Stimulated activated effector memory CD8-positive, alpha-beta T cell treated with anti-CD3 and anti-CD28 coated beads, Interleukin-12 subunit alpha, Interleukin-12 subunit beta, amount 100 ng/mL, for 72 hours (primary cell): ENCODE measurements at regions not wholly inside any gene's neighbourhood (a gene's known extent, or its start where the extent isn't known, plus 50 kb on each side); places are given as distances from the start of the nearest gene placed in this dataset.
"Not testable (repeated sequence)": the region's sequence is repeated elsewhere in the genome, so short reads cannot be mapped to it uniquely, and the experiment has no call there.

Source experiments
- ATAC-seq: fragments of 150-1000 bp; cut with Tn5 transposase; 2 replicates; pipeline ENCODE4 v1.10.0; 2021
- DNase-seq, 2 donors: peaks; one replicate each; pipeline ENCODE4 v3.0.0; 2021 to 2022; ENCODE audit warnings: low spot score in 2 of 2
- H3K27ac Mint-ChIP-seq: one replicate; pipeline ENCODE4 v1.8.0; 2022; ENCODE audit warnings: mild to moderate bottlenecking, mixed read lengths
- H3K36me3 Mint-ChIP-seq: one replicate; pipeline ENCODE4 v1.8.0; 2022; ENCODE audit warnings: mild to moderate bottlenecking, mixed read lengths
- H3K4me1 Mint-ChIP-seq: one replicate; pipeline ENCODE4 v1.8.0; 2022; ENCODE audit warnings: mixed read lengths
- H3K4me3 Mint-ChIP-seq: one replicate; pipeline ENCODE4 v1.8.0; 2022; ENCODE audit warnings: mild to moderate bottlenecking, mixed read lengths
- H3K9me3 Mint-ChIP-seq: one replicate; pipeline ENCODE4 v1.8.0; 2022; ENCODE audit warnings: mixed read lengths

DNA sequence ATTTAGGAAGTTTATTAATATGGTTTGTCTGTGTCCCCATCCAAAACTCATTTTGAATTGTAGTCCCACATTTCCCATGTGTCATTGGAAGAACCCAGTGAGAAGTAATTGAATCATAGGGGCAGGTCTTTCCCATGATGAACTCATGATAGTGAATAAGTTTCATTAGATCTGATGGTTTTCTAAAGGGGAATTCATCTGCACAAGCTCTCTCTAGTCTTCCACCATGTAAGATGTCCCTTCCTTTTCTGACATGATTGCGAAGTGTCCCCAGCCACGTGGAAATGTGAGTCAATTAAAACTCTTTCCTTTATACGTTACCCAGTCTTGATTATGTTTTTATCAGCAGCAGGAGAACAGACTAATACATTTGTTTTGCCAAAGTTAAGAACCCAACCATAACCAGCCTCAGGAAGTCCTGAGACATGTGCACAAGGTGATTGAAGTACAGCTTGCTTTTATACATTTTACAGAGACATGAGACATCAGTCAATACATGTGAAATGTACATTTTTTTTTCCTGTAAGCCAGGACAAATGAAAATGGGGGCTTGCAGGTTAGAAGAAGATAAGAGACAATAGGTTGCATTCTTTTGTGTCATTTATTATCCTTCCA is 1136.7 kb downstream of the TMEM121 start:
- no peak overlapping the region for H3K4me3 Mint-ChIP-seq
- H3K27ac Mint-ChIP-seq = no peak overlapping the region
- no peaks in the 10 kb centered on the region for H3K36me3 Mint-ChIP-seq
- DNase-seq = no peak
- peak; percentile 58 for ATAC-seq
- peaks cover 15% of the 10 kb centered on the region for H3K4me1 Mint-ChIP-seq
- H3K9me3 Mint-ChIP-seq = no peaks in the 10 kb centered on the region

DNA sequence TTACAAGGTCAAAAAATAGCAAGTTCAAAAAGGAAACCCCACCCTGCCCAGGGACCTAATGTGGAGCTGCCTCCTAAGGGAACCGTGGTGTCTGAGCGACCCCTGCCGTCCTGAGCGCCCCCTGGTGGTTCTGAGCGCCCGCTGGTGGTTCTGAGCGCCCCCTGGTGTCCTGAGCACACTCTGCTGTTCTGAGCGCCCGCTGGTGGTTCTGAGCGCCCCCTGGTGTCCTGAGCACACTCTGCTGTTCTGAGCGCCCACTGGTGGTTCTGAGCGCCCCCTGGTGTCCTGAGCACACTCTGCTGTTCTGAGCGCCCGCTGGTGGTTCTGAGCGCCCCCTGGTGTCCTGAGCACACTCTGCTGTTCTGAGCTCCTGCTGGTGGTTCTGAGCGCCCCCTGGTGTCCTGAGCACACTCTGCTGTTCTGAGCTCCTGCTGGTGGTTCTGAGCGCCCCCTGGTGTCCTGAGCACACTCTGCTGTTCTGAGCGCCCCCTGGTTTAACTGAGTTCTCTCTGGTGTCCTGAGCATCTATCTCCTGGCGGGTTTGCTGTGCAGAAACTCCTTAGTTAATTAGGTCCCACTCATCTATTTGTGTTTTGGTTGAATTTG is 1137.5 kb downstream of the TMEM121 start:
- not testable (repeated sequence) for H3K4me3 Mint-ChIP-seq, H3K27ac Mint-ChIP-seq, H3K9me3 Mint-ChIP-seq, H3K36me3 Mint-ChIP-seq
- peaks cover 13% of the 10 kb centered on the region for H3K4me1 Mint-ChIP-seq
- ATAC-seq = peak; percentile 73
- peak; percentile 87 to 98 for DNase-seq

DNA sequence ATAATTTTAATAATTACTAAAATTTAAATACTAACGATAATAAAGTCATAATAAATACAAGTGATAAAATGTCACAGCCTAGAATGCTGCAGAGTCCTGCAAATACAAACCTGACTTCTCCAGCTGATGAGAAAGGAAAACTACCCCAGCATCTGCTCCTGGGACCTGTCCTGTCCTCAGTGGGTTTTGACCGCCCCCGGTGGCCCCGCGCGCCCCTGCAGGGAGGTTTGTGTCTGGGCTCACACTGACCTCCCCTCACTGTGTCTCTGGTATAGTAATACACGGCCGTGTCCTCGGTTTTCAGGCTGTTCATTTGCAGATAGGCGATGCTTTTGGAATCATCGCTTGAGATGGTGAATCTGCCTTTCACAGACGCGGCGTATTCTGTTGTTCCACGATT is 1139.4 kb downstream of the TMEM121 start:
- Mint-ChIP-seq H3K9me3 (no peaks in the 10 kb centered on the region), H3K27ac (no peak overlapping the region), H3K4me3 (no peak overlapping the region), H3K4me1 (peaks cover 13% of the 10 kb centered on the region), H3K36me3 (no peaks in the 10 kb centered on the region)
- DNase-seq (no peak), ATAC-seq (no peak)

DNA sequence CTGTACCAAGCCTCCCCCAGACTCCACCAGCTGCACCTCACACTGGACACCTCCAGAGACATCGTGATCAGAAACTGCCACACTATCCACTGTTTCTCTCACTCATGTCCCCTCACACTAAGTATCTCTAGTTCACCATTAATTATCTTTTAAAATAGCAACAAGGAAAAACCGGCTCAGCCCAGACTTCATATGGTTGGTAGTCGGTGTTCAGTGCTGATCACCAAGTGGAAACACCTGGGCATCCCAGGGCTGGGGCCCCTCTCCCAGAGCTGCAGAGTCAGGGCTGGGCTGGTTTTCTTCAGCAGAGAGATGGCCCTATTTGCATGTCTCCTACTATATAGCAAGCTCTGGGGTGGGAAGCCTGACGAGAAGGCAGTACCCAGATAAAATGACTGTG is 1140.0 kb downstream of the TMEM121 start:
- Mint-ChIP-seq H3K36me3 (no peaks in the 10 kb centered on the region), H3K4me1 (peaks cover 12% of the 10 kb centered on the region), H3K9me3 (no peaks in the 10 kb centered on the region), H3K27ac (no peak overlapping the region), H3K4me3 (no peak overlapping the region)
- ATAC-seq (no peak), DNase-seq (no peak)

DNA sequence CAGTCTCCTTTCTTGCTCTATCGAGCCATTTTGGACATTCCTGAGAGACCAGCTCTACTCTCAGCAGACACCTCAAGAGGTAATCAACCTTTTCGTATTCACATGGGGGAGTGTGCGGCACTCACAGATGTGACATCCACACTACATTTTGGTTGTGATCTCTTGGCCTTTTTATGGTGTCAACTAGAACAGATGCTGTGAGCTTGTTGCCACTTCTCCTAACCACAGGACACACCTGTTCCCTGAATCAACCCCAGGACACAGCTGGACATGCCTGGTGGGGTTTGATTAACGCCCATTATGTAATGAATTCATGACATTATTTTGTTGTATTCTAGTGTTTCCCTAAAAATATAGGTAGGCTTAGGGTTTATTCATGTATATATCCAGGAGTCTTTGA is 1143.6 kb downstream of the TMEM121 start:
- H3K4me1 Mint-ChIP-seq = no peaks in the 10 kb centered on the region
- no peaks in the 10 kb centered on the region for H3K9me3 Mint-ChIP-seq
- no peak overlapping the region for H3K27ac Mint-ChIP-seq
- DNase-seq (no peak), ATAC-seq (no peak)
- H3K4me3 Mint-ChIP-seq = no peak overlapping the region
- no peaks in the 10 kb centered on the region for H3K36me3 Mint-ChIP-seq

DNA sequence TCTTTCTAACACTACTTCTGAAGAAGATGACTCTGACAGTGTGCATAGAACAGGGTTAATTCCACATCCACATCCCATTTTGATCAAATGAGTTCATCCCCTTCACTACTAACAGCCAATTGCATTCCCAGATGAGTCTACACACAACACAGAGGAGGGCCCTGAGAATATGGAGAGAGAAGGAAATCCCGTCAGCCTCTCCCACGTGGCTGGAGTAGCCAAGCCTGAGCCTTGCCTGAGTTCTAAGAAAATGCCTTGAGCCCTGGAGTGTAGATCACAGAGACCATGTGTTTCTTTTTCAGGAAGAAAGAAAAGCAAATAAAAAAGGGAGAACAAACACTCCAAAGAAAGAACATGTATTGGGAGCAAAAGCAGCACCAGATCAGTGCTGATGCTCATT is 1147.7 kb downstream of the TMEM121 start:
- H3K4me1 Mint-ChIP-seq, H3K9me3 Mint-ChIP-seq, H3K27ac Mint-ChIP-seq, H3K36me3 Mint-ChIP-seq, ATAC-seq, H3K4me3 Mint-ChIP-seq, DNase-seq: not testable (repeated sequence)

DNA sequence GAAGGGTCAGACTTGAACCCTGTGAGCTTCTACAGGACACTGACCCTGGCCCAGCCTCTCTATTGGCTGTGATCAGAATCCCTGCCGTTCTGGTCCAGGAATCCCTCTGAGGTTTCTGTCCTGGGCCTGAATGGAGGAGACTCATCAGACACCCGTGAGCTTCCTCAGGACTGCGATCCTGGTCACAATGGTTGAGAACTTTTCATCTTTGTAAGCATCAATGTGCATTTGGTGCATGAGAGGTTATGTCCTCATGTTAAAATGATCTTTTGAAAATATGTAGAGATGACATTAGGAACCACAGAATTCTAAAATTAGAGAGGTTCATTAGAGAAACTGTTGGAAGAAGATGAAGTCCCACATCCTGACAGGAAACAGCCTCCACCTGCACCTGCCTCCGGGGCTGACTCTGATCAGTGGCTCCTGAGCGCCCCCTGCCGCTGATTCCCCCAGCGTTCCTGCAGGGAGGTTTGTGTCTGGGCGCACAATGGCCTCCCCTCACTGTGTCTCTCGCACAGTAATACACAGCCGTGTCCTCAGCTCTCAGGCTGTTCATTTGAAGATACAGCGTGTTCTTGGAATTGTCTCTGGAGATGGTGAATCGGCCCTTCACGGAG is 1148.2 kb downstream of the TMEM121 start:
- not testable (repeated sequence) for ATAC-seq, H3K4me1 Mint-ChIP-seq, H3K4me3 Mint-ChIP-seq, H3K9me3 Mint-ChIP-seq, H3K27ac Mint-ChIP-seq, H3K36me3 Mint-ChIP-seq
- peak; percentile 52 to 80 for DNase-seq

DNA sequence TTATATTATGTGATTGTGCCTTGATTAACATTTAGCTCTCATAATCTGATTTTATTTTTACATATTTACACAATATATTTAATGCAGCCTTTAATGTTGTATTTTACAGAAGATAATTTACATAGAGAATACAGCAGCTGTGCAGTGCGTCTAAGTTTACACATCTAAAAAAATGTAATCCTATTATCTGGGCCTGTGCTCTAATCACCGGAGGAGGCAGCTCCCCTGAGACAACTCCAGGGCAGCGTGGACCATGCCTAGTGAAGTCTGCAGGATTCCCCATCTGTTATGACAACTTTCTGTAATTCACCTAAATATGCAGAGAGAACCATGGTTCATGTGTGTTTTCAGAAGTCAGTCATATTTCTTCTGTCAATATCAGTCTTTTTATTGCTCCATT is 1149.3 kb downstream of the TMEM121 start:
- H3K9me3 Mint-ChIP-seq, H3K36me3 Mint-ChIP-seq, H3K4me1 Mint-ChIP-seq, H3K4me3 Mint-ChIP-seq, H3K27ac Mint-ChIP-seq, ATAC-seq, DNase-seq: not testable (repeated sequence)

DNA sequence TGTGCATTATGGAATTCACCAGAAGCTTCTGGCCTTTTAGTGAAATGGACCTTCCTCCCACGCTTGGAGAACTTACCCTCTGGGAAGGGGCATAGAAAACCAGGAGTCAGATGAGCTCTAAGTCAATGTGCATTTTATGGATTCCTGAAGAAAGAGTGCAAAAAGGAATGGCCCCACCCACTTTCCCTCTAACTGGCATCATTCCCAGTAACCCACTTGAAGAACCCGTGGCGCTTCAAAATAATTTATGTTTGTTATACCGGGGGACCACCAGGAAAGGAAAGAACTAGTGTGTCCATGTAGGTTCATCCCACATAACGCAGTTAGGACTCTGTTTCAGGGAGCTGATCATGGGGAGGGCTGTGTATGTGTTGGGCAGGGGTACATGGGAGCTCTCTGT is 1153.4 kb downstream of the TMEM121 start:
- Mint-ChIP-seq H3K27ac (no peak overlapping the region), H3K36me3 (no peaks in the 10 kb centered on the region), H3K9me3 (no peaks in the 10 kb centered on the region), H3K4me3 (no peak overlapping the region), H3K4me1 (no peaks in the 10 kb centered on the region)
- no peak for DNase-seq
- no peak for ATAC-seq

DNA sequence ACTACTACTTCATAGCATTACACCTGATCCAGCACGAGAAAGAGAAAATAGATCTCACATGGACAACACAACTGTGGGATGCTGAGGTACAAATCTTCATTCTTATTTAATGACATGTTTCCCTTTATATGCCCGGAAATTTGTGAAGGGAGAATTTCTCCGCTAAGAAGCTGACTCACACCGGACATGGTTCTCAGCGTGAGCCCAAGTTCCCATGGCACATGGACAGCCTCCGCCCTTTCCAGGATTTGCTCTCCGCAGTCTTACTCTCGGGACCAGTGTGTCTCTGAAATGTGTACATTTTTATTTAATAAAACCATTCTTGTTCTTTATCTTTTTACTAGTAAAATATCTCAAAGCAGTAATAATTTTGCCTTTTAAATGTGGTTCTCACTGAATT is 1154.8 kb downstream of the TMEM121 start:
- DNase-seq (no peak), ATAC-seq (no peak)
- Mint-ChIP-seq H3K9me3 (no peaks in the 10 kb centered on the region), H3K27ac (no peak overlapping the region), H3K4me3 (no peak overlapping the region), H3K36me3 (no peaks in the 10 kb centered on the region), H3K4me1 (no peaks in the 10 kb centered on the region)

DNA sequence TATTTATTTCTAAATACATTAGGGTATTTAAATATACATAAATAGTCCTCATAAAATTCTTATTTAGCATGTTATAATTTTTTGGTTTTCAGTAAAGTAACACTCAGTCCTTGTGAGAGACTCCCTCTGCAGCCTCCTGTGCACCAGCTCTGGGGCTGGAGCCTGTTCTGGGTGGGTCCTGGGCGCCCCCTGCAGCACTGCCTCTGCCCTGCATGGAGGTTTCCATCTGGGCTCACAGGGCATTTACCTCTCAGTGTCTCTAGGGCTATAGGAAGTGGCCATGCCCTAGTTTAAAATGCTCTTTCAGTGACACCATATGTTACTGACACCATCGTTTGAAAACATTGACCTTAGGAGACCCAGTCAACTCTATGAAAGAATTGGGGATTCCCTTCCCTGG is 1155.2 kb downstream of the TMEM121 start:
- Mint-ChIP-seq H3K9me3 (no peaks in the 10 kb centered on the region), H3K27ac (no peak overlapping the region), H3K36me3 (no peaks in the 10 kb centered on the region), H3K4me3 (no peak overlapping the region), H3K4me1 (no peaks in the 10 kb centered on the region)
- no peak for DNase-seq
- ATAC-seq = peak; percentile 76

DNA sequence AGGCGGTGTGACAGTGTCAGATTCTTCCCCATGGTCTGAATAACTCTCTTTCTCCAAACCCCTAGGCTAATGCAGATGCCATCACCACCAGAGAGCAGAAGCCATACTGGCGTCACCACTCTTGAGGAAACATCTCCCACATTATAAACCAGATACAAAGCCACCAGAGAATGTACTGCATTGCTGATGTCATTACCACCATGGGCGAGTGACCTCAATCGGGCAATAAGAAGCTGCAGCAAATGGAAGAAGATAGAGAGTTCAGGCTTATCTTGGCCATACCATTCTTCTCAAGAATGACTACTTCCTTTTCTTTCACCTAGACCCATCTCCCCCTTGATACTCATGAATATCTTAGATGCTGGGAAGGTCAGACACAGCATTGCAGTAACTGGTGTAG is 1157.2 kb downstream of the TMEM121 start:
- no peak for ATAC-seq
- no peaks in the 10 kb centered on the region for H3K4me1 Mint-ChIP-seq

DNA sequence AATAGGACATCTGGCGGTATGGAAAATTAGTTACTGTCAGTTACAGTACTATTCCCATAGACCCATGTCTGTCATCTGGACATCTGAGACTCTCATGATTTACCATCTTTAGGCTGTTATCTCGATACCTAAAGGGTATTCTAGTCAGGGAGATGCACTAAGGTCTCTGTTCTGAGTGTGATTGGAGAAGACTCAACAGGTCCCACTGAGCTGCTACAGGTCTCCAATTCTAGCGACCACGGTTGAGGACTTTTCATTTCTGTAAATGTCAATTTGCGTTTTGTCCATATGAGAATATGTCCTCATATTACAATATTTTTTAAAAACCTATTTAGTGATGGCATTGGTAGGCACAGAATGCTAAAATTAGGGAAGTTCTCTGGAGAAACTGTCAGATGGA is 1160.2 kb downstream of the TMEM121 start:
- no peaks in the 10 kb centered on the region for H3K4me1 Mint-ChIP-seq
- no peaks in the 10 kb centered on the region for H3K36me3 Mint-ChIP-seq
- DNase-seq = no peak
- H3K9me3 Mint-ChIP-seq = no peaks in the 10 kb centered on the region
- H3K27ac Mint-ChIP-seq = no peak overlapping the region
- ATAC-seq = no peak
- H3K4me3 Mint-ChIP-seq = no peak overlapping the region

More for the DNA sequence above, 1157.2 kb downstream of the TMEM121 start:
- Mint-ChIP-seq H3K9me3 (no peaks in the 10 kb centered on the region), H3K4me3 (no peak overlapping the region), H3K27ac (no peak overlapping the region), H3K36me3 (no peaks in the 10 kb centered on the region)
- DNase-seq = no peak

DNA sequence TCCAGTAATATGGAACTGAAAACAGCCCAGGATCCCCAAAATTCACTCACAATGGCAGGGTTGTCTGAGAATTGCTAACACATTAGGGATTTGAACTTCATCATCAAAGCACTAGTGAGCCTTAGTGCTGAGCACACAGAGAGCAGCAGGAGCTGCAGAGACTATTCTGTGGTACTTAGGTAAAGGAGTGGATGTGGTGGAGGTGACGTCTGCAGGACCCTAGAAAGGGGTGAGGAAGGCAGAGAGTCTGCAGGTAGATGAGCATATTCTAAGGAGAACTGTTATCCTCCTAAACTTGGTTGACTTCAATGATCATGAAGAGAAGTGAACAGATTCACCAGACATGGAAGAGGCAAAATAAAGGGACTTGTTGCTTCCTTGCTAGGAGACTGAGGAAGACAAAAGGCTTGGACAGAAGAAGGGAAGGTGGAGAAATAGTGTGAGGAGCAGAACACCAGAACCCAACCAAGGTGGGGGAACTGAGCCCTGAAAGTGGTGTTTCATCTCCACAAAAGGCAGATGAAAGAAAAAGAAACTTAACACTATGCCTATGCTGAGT is 1164.0 kb downstream of the TMEM121 start:
- no peak for ATAC-seq
- H3K9me3 Mint-ChIP-seq = no peaks in the 10 kb centered on the region
- no peaks in the 10 kb centered on the region for H3K36me3 Mint-ChIP-seq
- H3K27ac Mint-ChIP-seq = no peak overlapping the region
- H3K4me3 Mint-ChIP-seq = no peak overlapping the region
- DNase-seq = no peak
- peaks cover 7% of the 10 kb centered on the region for H3K4me1 Mint-ChIP-seq

DNA sequence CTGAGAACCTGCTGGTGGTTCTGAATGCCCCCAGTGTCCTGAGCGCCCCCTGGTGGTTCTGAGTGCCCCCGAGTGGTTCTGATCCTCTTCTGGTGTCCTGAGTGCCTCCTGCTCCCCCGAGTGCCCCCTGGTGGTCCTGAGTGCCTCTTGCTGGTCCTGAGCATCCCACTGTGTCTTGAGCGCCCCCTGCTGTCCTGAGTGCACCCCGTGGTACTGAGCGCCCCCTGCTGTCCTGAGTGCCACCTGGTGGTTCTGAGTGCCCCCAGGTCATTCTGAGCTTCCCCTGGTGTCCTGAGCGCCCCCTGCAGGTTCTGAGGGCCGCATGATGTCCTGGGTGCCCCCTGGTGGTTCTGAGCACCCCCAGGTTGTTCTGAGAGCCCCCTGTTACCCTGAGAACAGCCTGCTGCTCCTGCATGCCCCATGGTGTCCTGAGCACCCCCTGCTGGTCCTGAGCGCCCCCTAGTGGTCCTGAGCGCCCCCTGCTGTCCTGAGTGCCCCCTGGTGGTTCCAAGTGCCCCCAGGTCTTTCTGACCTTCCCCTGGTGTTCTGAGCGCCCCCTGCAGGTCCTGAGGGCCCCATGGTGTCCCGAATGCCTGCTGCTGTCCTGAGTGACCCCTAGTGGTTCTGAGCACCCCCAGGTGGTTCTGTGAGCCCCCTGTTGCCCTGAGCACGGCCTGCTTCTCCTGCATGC is 1165.4 kb downstream of the TMEM121 start:
- DNase-seq = peak; percentile 81 to 100

More for the DNA sequence above, 1165.4 kb downstream of the TMEM121 start:
- Mint-ChIP-seq H3K27ac (peak overlapping the region; percentile 45), H3K4me3 (no peak overlapping the region), H3K4me1 (peaks cover 8% of the 10 kb centered on the region), H3K36me3 (no peaks in the 10 kb centered on the region), H3K9me3 (no peaks in the 10 kb centered on the region)
- ATAC-seq = peak; percentile 76
